Spleen (tissue), 11 donors: ENCODE measurements at regions not wholly inside any gene's neighbourhood (a gene's known extent, or its start where the extent isn't known, plus 50 kb on each side); places are given as distances from the start of the nearest gene placed in this dataset.
A peak's percentile ranks its signal among the peaks of the same experiment; 100 is the strongest.

ENCODE experiments used
- DNase-seq: peaks from one replicate; pipeline ENCODE4 v3.0.0-alpha.2; 2020
- H3K27ac ChIP-seq, 8 donors: fragments of 200-600 bp; sonication (generic) in 7 of 8; 1 replicate in 4 of 8; 2 replicates in 4 of 8; pipeline versions ENCODE4 v1.5.0 to v1.8.0; 2016 to 2021; ENCODE audit warnings: inconsistent platforms in 4 of 8, mild to moderate bottlenecking in 4 of 8, moderate library complexity in 1 of 8
- H3K27me3 ChIP-seq, 7 donors: fragments of 200-600 bp; sonication (generic) in 6 of 7; replicated peaks in 1 of 7; 1 replicate in 4 of 7; 2 replicates in 3 of 7; pipeline versions ENCODE4 v1.5.0 to v1.8.0; 2016 to 2021; ENCODE audit warnings: inconsistent platforms in 3 of 7, mild to moderate bottlenecking in 1 of 7
- H3K36me3 ChIP-seq, 6 donors: fragments of 200-600 bp; sonication (generic) in 5 of 6; 1 replicate in 4 of 6; 2 replicates in 2 of 6; pipeline versions ENCODE4 v1.5.0 to v1.8.0; 2016 to 2021; ENCODE audit warnings: inconsistent platforms in 2 of 6
- H3K4me1 ChIP-seq, 6 donors: fragments of 200-600 bp; sonication (generic) in 5 of 6; 1 replicate in 3 of 6; 2 replicates in 3 of 6; pipeline versions ENCODE4 v1.5.0 to v1.8.0; 2016 to 2021; ENCODE audit warnings: inconsistent platforms in 3 of 6
- H3K4me3 ChIP-seq, 8 donors: fragments of 200-600 bp; sonication (generic) in 7 of 8; 1 replicate in 4 of 8; 2 replicates in 4 of 8; pipeline versions ENCODE4 v1.5.0 to v1.8.0; 2016 to 2021; ENCODE audit warnings: inconsistent platforms in 4 of 8, mild to moderate bottlenecking in 4 of 8, moderate library complexity in 2 of 8
- H3K9me3 ChIP-seq, 8 donors: fragments of 200-600 bp; sonication (generic) in 7 of 8; 1 replicate in 4 of 8; 2 replicates in 4 of 8; pipeline versions ENCODE4 v1.5.0 to v1.8.0; 2016 to 2021; ENCODE audit warnings: inconsistent platforms in 4 of 8
- POLR2A ChIP-seq, 3 donors: fragments of 450-650 bp; IDR thresholded peaks; one replicate each; pipeline ENCODE4 v1.5.1; 2017; ENCODE audit warnings: antibody characterized with exemption in 3 of 3, mild to moderate bottlenecking in 1 of 3
- POLR2AphosphoS5 ChIP-seq, 3 donors: sonication (generic); formaldehyde crosslinking; IDR thresholded peaks; one replicate each; pipeline ENCODE4 v1.5.1; 2017; ENCODE audit warnings: antibody characterized with exemption in 3 of 3
- WGBS, 5 donors: extraction: QIAGEN DNeasy Blood & Tissue Kit in 3 of 5; methylation state at CpG; one replicate each; pipeline versions ENCODE4 v1.1.5 to v1.1.7; 2013 to 2018; 5-methylcytosine and 5-hydroxymethylcytosine counted together
- intact Hi-C: fragments of 100-400 bp; cut with DNase I; formaldehyde crosslinking; loops from one replicate; pipeline ENCODE4 v1.15.0; 2023; ENCODE audit warnings: low total_unique reads
- TF ChIP-seq, protein P1 (sequence below), 11 experiments: fragments of 200-600 bp in 7 of 11; fragments of 450-650 bp in 4 of 11; sonication (generic) in 4 of 11; IDR thresholded peaks in 8 of 11; conservative IDR thresholded peaks in 3 of 11; 1 replicate in 7 of 11; 2 replicates in 4 of 11; pipeline versions ENCODE4 v1.4.0 to v1.8.0; 2016 to 2021; ENCODE audit warnings: antibody characterized with exemption in 11 of 11, inconsistent platforms in 4 of 11, mild to moderate bottlenecking in 1 of 11
- donor health status: healthy with polysubstance abuse.
- donor health status: DM: no; HTN: no; CAD: no; lungs with moderate emphysema.
- donor health status: DM: no; HTN: no; CAD: no.
- donor health status: Bipolar disorder and iron deficiency.
- donor health status: healthy.
- donor health status: DM: no; HTN: no; CAD: no.
- donor health status: DM: yes; HTN: yes; CAD: no.

GRCh38 chr16:47806309-47806847 lies 345.2 kb downstream of the PHKB start:
- no peak overlapping the region for H3K27ac ChIP-seq
- H3K4me1 ChIP-seq, result no peaks in the 10 kb centered on the region
- TF ChIP-seq POLR2A (IDR thresholded peaks at IDR 0.05), result no peak
- no peak for TF ChIP-seq POLR2AphosphoS5 (IDR thresholded peaks at IDR 0.05)
- TF ChIP-seq, protein P1, sequence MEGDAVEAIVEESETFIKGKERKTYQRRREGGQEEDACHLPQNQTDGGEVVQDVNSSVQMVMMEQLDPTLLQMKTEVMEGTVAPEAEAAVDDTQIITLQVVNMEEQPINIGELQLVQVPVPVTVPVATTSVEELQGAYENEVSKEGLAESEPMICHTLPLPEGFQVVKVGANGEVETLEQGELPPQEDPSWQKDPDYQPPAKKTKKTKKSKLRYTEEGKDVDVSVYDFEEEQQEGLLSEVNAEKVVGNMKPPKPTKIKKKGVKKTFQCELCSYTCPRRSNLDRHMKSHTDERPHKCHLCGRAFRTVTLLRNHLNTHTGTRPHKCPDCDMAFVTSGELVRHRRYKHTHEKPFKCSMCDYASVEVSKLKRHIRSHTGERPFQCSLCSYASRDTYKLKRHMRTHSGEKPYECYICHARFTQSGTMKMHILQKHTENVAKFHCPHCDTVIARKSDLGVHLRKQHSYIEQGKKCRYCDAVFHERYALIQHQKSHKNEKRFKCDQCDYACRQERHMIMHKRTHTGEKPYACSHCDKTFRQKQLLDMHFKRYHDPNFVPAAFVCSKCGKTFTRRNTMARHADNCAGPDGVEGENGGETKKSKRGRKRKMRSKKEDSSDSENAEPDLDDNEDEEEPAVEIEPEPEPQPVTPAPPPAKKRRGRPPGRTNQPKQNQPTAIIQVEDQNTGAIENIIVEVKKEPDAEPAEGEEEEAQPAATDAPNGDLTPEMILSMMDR (IDR thresholded peaks at IDR 0.05 in 8 of 11, conservative IDR thresholded peaks at IDR 0.05 in 3 of 11), result no peak
- H3K27me3 ChIP-seq, result no peaks in the 10 kb centered on the region
- H3K36me3 ChIP-seq, result no peaks in the 10 kb centered on the region
- H3K9me3 ChIP-seq, result peaks cover 0 to 19% (median 9%) of the 10 kb centered on the region in 8 donors
- intact Hi-C loops, result no loop called here
- H3K4me3 ChIP-seq, result no peak overlapping the region
- no peak for DNase-seq
- 88 to 96% (median 91%) methylated on average over 9 to 10 of the region's 10 CpGs for WGBS, 5 donors

DNA sequence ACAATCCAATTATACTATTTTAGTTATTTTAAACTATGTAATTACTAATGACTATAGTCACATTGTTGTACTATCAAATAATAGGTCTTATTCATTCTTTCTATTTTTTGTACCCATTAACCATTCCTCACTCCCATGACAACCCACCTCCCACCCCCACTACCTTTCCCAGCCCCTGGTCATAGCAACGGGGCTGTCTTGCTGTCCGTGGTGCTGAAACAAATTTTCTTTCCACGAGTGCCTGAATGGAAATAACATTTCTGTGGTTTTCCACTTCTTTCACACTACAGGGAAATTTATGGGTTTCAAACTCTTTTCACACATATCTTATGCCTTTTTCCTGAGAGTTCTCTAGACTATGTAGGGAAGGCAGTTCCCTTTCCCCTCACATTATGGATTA lies 326.6 kb downstream of the PHKB start:
- Histone ChIP-seq H3K27me3 (no peaks in the 10 kb centered on the region), H3K9me3 (peaks cover 0 to 30% (median 26%) of the 10 kb centered on the region in 8 donors), H3K27ac (no peak overlapping the region), H3K4me3 (no peak overlapping the region), H3K36me3 (no peaks in the 10 kb centered on the region), H3K4me1 (no peaks in the 10 kb centered on the region)
- 7 to 16% (median 12%) methylated on average over 3 of the region's 3 CpGs for WGBS, 5 donors
- no peak for DNase-seq
- intact Hi-C loops, result no loop called here
- no peak for TF ChIP-seq POLR2AphosphoS5 (IDR thresholded peaks at IDR 0.05)
- TF ChIP-seq, protein P1 (IDR thresholded peaks at IDR 0.05 in 8 of 11, conservative IDR thresholded peaks at IDR 0.05 in 3 of 11), result no peak
- TF ChIP-seq POLR2A (IDR thresholded peaks at IDR 0.05), result no peak

- TF ChIP-seq POLR2AphosphoS5 (IDR thresholded peaks at IDR 0.05) (no peak), POLR2A (IDR thresholded peaks at IDR 0.05) (no peak)
- no peak overlapping the region for H3K27ac ChIP-seq
- H3K9me3 ChIP-seq, result no peaks in the 10 kb centered on the region
- intact Hi-C loops, result no loop called here
- DNase-seq, result no peak
- H3K36me3 ChIP-seq, result no peaks in the 10 kb centered on the region
- 81 to 92% (median 84%) methylated on average over 5 of the region's 5 CpGs for WGBS, 5 donors
- peaks cover 0 to 16% (median 4%) of the 10 kb centered on the region in 6 donors for H3K4me1 ChIP-seq
- no peak overlapping the region for H3K4me3 ChIP-seq
- H3K27me3 ChIP-seq, result no peaks in the 10 kb centered on the region
Observed at GRCh38 chr16:47781673-47782072, 320.5 kb downstream of the PHKB start.

DNA sequence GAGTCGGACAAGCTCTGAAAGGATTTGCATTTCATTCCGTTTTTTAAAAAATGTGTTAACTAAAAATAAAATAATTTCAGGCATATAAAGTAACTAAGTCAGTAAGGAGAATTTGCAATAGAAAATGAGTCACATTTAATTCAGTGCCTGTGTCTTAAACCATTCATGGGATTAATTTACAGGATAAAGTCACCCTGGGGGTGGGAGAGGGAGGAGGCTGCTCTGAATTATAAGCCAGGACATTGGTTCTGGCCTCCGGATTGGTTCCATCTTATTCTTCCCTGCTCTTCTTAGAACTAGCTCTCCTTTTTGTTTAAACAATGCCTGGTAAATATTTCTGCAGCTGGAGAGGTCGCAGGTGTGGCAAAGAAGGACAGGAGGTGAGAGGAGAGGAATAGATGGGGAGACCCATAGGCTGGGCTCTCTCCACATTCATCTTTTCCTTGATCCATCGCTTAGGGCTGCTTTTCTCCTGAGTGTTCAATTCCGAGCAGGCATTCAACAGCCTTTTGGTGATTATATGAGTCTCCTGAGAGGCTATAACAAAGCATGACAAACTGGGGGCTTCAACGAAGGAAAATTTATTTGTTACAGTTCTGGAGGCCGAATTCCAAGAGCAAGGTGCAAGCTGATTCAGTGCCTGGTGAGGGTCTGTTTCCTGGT lies 319.2 kb downstream of the PHKB start:
- WGBS, 5 donors, result 86 to 91% (median 90%) methylated on average over 8 of the region's 8 CpGs
- no peaks in the 10 kb centered on the region for H3K36me3 ChIP-seq
- DNase-seq, result no peak
- TF ChIP-seq POLR2A (IDR thresholded peaks at IDR 0.05), result no peak
- TF ChIP-seq POLR2AphosphoS5 (IDR thresholded peaks at IDR 0.05), result no peak
- TF ChIP-seq, protein P1 (IDR thresholded peaks at IDR 0.05 in 8 of 11, conservative IDR thresholded peaks at IDR 0.05 in 3 of 11), result no peak
- no peaks in the 10 kb centered on the region for H3K9me3 ChIP-seq
- H3K27me3 ChIP-seq, result no peaks in the 10 kb centered on the region
- H3K4me3 ChIP-seq, result peak overlapping the region in 1 of 8 donors; percentile 63
- intact Hi-C loops, result no loop called here
- H3K27ac ChIP-seq, result peak overlapping the region in 3 of 8 donors; percentile 53 to 71 (median 55)
- peaks cover 0 to 16% (median 4%) of the 10 kb centered on the region in 6 donors for H3K4me1 ChIP-seq
